H9 (cell line): ENCODE measurements at regions not wholly inside any gene's neighbourhood (a gene's known extent, or its start where the extent isn't known, plus 50 kb on each side); places are given as distances from the start of the nearest gene placed in this dataset.

Experiments
- DNase-seq: peaks from one replicate; pipeline ENCODE4 v3.0.0-alpha.2; 2017
- H2AFZ ChIP-seq: one replicate; pipeline ENCODE4 v1.6.1; 2013; ENCODE audit warnings: mild to moderate bottlenecking, low read length, control low read depth, moderate library complexity
- H2AK5ac ChIP-seq: 2 replicates; pipeline ENCODE4 v1.6.1; 2013; ENCODE audit warnings: low read length, control low read depth, mixed read lengths; ENCODE audit not compliant: insufficient read length
- H2BK120ac ChIP-seq: one replicate; pipeline ENCODE4 v1.6.1; 2013; ENCODE audit warnings: low read depth, mild to moderate bottlenecking, low read length, control low read depth, inconsistent platforms; ENCODE audit not compliant: poor library complexity, severe bottlenecking
- H2BK12ac ChIP-seq: 2 replicates; pipeline ENCODE4 v1.6.1; 2013; ENCODE audit warnings: low read length, control low read depth, mixed read lengths, low read depth; ENCODE audit not compliant: insufficient read length
- H2BK15ac ChIP-seq: 2 replicates; pipeline ENCODE4 v1.6.1; 2013; ENCODE audit warnings: low read depth, low read length, control low read depth
- H2BK20ac ChIP-seq: one replicate; pipeline ENCODE4 v1.6.1; 2013; ENCODE audit warnings: low read depth, mild to moderate bottlenecking, low read length, control low read depth, inconsistent platforms; ENCODE audit not compliant: poor library complexity, severe bottlenecking
- H2BK5ac ChIP-seq: 2 replicates; pipeline ENCODE4 v1.6.1; 2013; ENCODE audit warnings: low read length, control low read depth, mixed read lengths; ENCODE audit not compliant: insufficient read length
- H3K14ac ChIP-seq: 2 replicates; pipeline ENCODE4 v1.6.1; 2013; ENCODE audit warnings: low read length, control low read depth; ENCODE audit not compliant: insufficient read depth
- H3K18ac ChIP-seq: 2 replicates; pipeline ENCODE4 v1.6.1; 2013; ENCODE audit warnings: low read depth, mild to moderate bottlenecking, mixed read lengths, low read length, control low read depth; ENCODE audit not compliant: insufficient read length
- H3K23ac ChIP-seq: 2 replicates; pipeline ENCODE4 v1.6.1; 2013; ENCODE audit warnings: low read length, control low read depth, mixed read lengths, low read depth; ENCODE audit not compliant: insufficient read length
- H3K23me2 ChIP-seq: 2 replicates; pipeline ENCODE4 v1.6.1; 2013; ENCODE audit warnings: low read depth, mild to moderate bottlenecking, mixed read lengths, low read length, control low read depth; ENCODE audit not compliant: insufficient read length, poor library complexity, severe bottlenecking
- H3K27ac ChIP-seq: 2 replicates; pipeline ENCODE4 v1.5.1; 2013; ENCODE audit warnings: low read length, control low read depth, mixed read lengths, low read depth; ENCODE audit not compliant: insufficient read length
- H3K27me3 ChIP-seq: 2 replicates; pipeline ENCODE4 v1.6.1; 2013; ENCODE audit warnings: low read length, control low read depth, inconsistent platforms; ENCODE audit not compliant: insufficient read depth
- H3K4ac ChIP-seq: 2 replicates; pipeline ENCODE4 v1.6.1; 2013; ENCODE audit warnings: low read depth, mild to moderate bottlenecking, control low read depth, inconsistent platforms, low read length, moderate library complexity
- H3K4me1 ChIP-seq: 2 replicates; pipeline ENCODE4 v1.6.1; 2013; ENCODE audit warnings: low read length, control low read depth, inconsistent platforms; ENCODE audit not compliant: insufficient read depth
- H3K4me2 ChIP-seq: 2 replicates; pipeline ENCODE4 v1.6.1; 2013; ENCODE audit warnings: low read length, control low read depth, mixed read lengths; ENCODE audit not compliant: insufficient read length, insufficient read depth
- H3K56ac ChIP-seq: 2 replicates; pipeline ENCODE4 v1.6.1; 2013; ENCODE audit warnings: low read depth, mild to moderate bottlenecking, mixed read lengths, low read length, control low read depth; ENCODE audit not compliant: insufficient read length
- H3K79me1 ChIP-seq: 2 replicates; pipeline ENCODE4 v1.6.1; 2013; ENCODE audit warnings: low read depth, mild to moderate bottlenecking, moderate library complexity, low read length, control low read depth, inconsistent platforms; ENCODE audit not compliant: insufficient read depth, poor library complexity, severe bottlenecking
- H3K79me2 ChIP-seq: 2 replicates; pipeline ENCODE4 v1.6.1; 2013; ENCODE audit warnings: low read length, control low read depth, inconsistent platforms; ENCODE audit not compliant: insufficient read depth
- H3K9ac ChIP-seq: 2 replicates; pipeline ENCODE4 v1.6.1; 2013; ENCODE audit warnings: low read length, control low read depth, mixed read lengths; ENCODE audit not compliant: insufficient read length; ENCODE audit errors: extremely low read depth
- H3K9me3 ChIP-seq: one replicate; pipeline ENCODE4 v1.6.1; 2013; ENCODE audit warnings: low read depth, low read length, inconsistent platforms; ENCODE audit not compliant: control insufficient read depth
- H3T11ph ChIP-seq: one replicate; pipeline ENCODE4 v1.6.1; 2013; ENCODE audit warnings: mild to moderate bottlenecking, low read length, control low read depth, inconsistent platforms
- H4K20me1 ChIP-seq: one replicate; pipeline ENCODE4 v1.6.1; 2013; ENCODE audit not compliant: control insufficient read depth, insufficient read length, insufficient read depth
- H4K5ac ChIP-seq: 2 replicates; pipeline ENCODE4 v1.6.1; 2013; ENCODE audit warnings: low read depth, mild to moderate bottlenecking, mixed read lengths, low read length, control low read depth; ENCODE audit not compliant: insufficient read length
- H4K8ac ChIP-seq: replicated peaks from 2 replicates; pipeline ENCODE4 v1.6.1; 2013; ENCODE audit warnings: low read length, control low read depth, mixed read lengths, low read depth; ENCODE audit not compliant: insufficient read length
- H4K91ac ChIP-seq: 2 replicates; pipeline ENCODE4 v1.6.1; 2013; ENCODE audit warnings: low read depth, mild to moderate bottlenecking, moderate library complexity, mixed read lengths, low read length, control low read depth; ENCODE audit not compliant: insufficient read length
- H3K27ac Mint-ChIP-seq, 3 experiments: 2 replicates in 2 of 3; 3 replicates in 1 of 3; pipeline ENCODE4 v1.8.0; 2020 to 2021; ENCODE audit warnings: mixed read lengths in 3 of 3, mild to moderate bottlenecking in 1 of 3, moderate library complexity in 1 of 3
- H3K27me3 Mint-ChIP-seq: 2 replicates; pipeline ENCODE4 v1.8.0; 2021; ENCODE audit warnings: low read depth, mild to moderate bottlenecking, moderate library complexity, mixed read lengths
- H3K36me3 Mint-ChIP-seq, 3 experiments: 2 replicates in 2 of 3; 3 replicates in 1 of 3; pipeline ENCODE4 v1.8.0; 2020 to 2021; ENCODE audit warnings: low read depth in 3 of 3, mixed read lengths in 3 of 3; ENCODE audit not compliant: insufficient read depth in 1 of 3
- H3K4me1 Mint-ChIP-seq, 2 experiments: 2 replicates each; pipeline ENCODE4 v1.8.0; 2020; ENCODE audit warnings: mixed read lengths in 2 of 2
- H3K4me3 Mint-ChIP-seq, 2 experiments: 2 replicates in 1 of 2; 3 replicates in 1 of 2; pipeline ENCODE4 v1.8.0; 2020 to 2021; ENCODE audit warnings: mild to moderate bottlenecking in 2 of 2, mixed read lengths in 2 of 2, moderate library complexity in 1 of 2
- H3K9me3 Mint-ChIP-seq, 2 experiments: 2 replicates in 1 of 2; 3 replicates in 1 of 2; pipeline ENCODE4 v1.8.0; 2020; ENCODE audit warnings: mild to moderate bottlenecking in 2 of 2, mixed read lengths in 2 of 2, moderate library complexity in 1 of 2
- WGBS: extraction: QIAGEN DNeasy Blood & Tissue Kit; methylation state at CpG from one replicate; pipeline ENCODE4 v1.1.7; 2013; ENCODE audit warnings: missing lambda C conversion rate, low lambda C conversion rate, mixed read lengths; ENCODE audit not compliant: insufficient read length; ENCODE audit errors: extremely low coverage; 5-methylcytosine and 5-hydroxymethylcytosine counted together
- TF ChIP-seq, protein P1 (sequence below): fragments of 200-600 bp; sonication (generic); conservative IDR thresholded peaks from 3 replicates; pipeline ENCODE4 v1.8.0; 2021; ENCODE audit warnings: antibody characterized with exemption, mild to moderate bottlenecking

DNA sequence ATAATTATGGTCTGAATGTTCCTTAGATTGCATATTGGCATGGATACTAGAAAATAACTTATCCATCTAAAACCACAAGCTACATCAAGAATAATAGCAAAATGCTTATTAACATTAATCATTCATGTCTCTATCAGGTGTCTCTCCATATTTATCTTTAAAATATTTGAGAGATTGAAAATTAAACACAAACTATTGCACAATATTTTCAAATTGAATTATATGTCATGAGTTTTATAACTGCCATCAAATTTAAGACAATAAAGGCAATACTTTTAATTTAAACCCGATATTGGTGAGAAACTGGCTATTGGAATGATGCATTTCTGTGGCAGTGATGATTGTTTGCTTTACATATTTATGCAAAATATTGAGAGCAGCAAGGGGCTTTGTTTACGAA is 1506.8 kb upstream of the B3GALT2 start:
- H3K4me1 Mint-ChIP-seq = no peaks in the 10 kb centered on the region

More for the DNA sequence above, 1506.8 kb upstream of the B3GALT2 start:
- Histone ChIP-seq H2AK5ac (no peak overlapping the region), H4K8ac (no peak overlapping the region), H3K9ac (no peak overlapping the region), H3K9me3 (no peaks in the 10 kb centered on the region), H2AFZ (no peak overlapping the region), H3K27ac (no peak overlapping the region), H3K4me2 (no peak overlapping the region), H3K27me3 (no peaks in the 10 kb centered on the region), H3K4ac (no peak overlapping the region), H2BK12ac (no peak overlapping the region), H4K5ac (no peak overlapping the region), H2BK120ac (no peak overlapping the region), H3K23ac (no peak overlapping the region), H3K56ac (no peak overlapping the region), H3K4me1 (no peaks in the 10 kb centered on the region), H2BK5ac (no peak overlapping the region), H2BK15ac (no peak overlapping the region), H2BK20ac (no peak overlapping the region), H3K18ac (no peak overlapping the region), H3K14ac (no peak overlapping the region), H4K20me1 (no peaks in the 10 kb centered on the region), H4K91ac (no peak overlapping the region), H3T11ph (no peak overlapping the region), H3K23me2 (no peaks in the 10 kb centered on the region), H3K79me1 (no peaks in the 10 kb centered on the region), H3K79me2 (no peaks in the 10 kb centered on the region)
- no peaks in the 10 kb centered on the region for H3K9me3 Mint-ChIP-seq
- TF ChIP-seq, protein P1, sequence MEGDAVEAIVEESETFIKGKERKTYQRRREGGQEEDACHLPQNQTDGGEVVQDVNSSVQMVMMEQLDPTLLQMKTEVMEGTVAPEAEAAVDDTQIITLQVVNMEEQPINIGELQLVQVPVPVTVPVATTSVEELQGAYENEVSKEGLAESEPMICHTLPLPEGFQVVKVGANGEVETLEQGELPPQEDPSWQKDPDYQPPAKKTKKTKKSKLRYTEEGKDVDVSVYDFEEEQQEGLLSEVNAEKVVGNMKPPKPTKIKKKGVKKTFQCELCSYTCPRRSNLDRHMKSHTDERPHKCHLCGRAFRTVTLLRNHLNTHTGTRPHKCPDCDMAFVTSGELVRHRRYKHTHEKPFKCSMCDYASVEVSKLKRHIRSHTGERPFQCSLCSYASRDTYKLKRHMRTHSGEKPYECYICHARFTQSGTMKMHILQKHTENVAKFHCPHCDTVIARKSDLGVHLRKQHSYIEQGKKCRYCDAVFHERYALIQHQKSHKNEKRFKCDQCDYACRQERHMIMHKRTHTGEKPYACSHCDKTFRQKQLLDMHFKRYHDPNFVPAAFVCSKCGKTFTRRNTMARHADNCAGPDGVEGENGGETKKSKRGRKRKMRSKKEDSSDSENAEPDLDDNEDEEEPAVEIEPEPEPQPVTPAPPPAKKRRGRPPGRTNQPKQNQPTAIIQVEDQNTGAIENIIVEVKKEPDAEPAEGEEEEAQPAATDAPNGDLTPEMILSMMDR = no peak
- no peak for DNase-seq
- no CpG with 5 or more reads among the region's 2 CpGs for WGBS
- H3K4me3 Mint-ChIP-seq = no peak overlapping the region
- H3K36me3 Mint-ChIP-seq = no peaks in the 10 kb centered on the region
- H3K27ac Mint-ChIP-seq = no peak overlapping the region
- H3K27me3 Mint-ChIP-seq = no peaks in the 10 kb centered on the region
